ENCODE measurements at regions not wholly inside any gene's neighbourhood (a gene's known extent, or its start where the extent isn't known, plus 50 kb on each side); places are given as distances from the start of the nearest gene placed in this dataset.

GRCh38 chr6:14316651-14317386 lies 199.2 kb downstream of the CD83 start:
- TF ChIP-seq POLR2A (IDR thresholded peaks at IDR 0.05; ENCODE audit: low read depth): no peak
- TF ChIP-seq CTCF (IDR thresholded peaks at IDR 0.05): no peak
- TF ChIP-seq EP300 (IDR thresholded peaks at IDR 0.05): no peak
